Inferior parietal cortex (tissue), 1 donor: ENCODE measurements at regions not wholly inside any gene's neighbourhood (a gene's known extent, or its start where the extent isn't known, plus 50 kb on each side); places are given as distances from the start of the nearest gene placed in this dataset.

Source experiments
- DNase-seq: peaks from one replicate; pipeline ENCODE4 v3.0.0-alpha.2; 2016; ENCODE audit errors: extremely low spot score

- no peak for DNase-seq
Measured at GRCh38 chr20:52736507-52736906, 235.7 kb upstream of the TSHZ2 start.

- DNase-seq = no peak
Measured at GRCh38 chr20:52731093-52731492, 241.1 kb upstream of the TSHZ2 start.

GRCh38 chr20:52727740-52728456 is 244.3 kb upstream of the TSHZ2 start:
- no peak for DNase-seq

- no peak for DNase-seq
Measured at GRCh38 chr20:52724541-52724940, 247.6 kb upstream of the TSHZ2 start.

GRCh38 chr20:52722926-52723688 is 249.1 kb upstream of the TSHZ2 start:
- DNase-seq = no peak

- DNase-seq = no peak
Measured at GRCh38 chr20:52708137-52708536, 264.0 kb upstream of the TSHZ2 start.

GRCh38 chr20:52704553-52704952 is 267.6 kb upstream of the TSHZ2 start:
- DNase-seq = no peak

- no peak for DNase-seq
Measured at GRCh38 chr20:52688345-52688744, 283.8 kb upstream of the TSHZ2 start.

GRCh38 chr20:52684905-52685304 is 287.3 kb upstream of the TSHZ2 start:
- DNase-seq = no peak

GRCh38 chr20:52684176-52684575 is 288.0 kb upstream of the TSHZ2 start:
- peak; percentile 9 for DNase-seq

- DNase-seq = no peak
Measured at GRCh38 chr20:52683761-52684160, 288.4 kb upstream of the TSHZ2 start.

- DNase-seq = no peak
Measured at GRCh38 chr20:52682237-52682636, 289.9 kb upstream of the TSHZ2 start.

- DNase-seq = no peak
Measured at GRCh38 chr20:52681288-52681687, 290.9 kb upstream of the TSHZ2 start.

GRCh38 chr20:52677216-52677615 is 294.9 kb upstream of the TSHZ2 start:
- peak; percentile 32 for DNase-seq

- DNase-seq = no peak
Measured at GRCh38 chr20:52676283-52676995, 295.7 kb upstream of the TSHZ2 start.

GRCh38 chr20:52675375-52675774 is 296.8 kb upstream of the TSHZ2 start:
- DNase-seq = no peak

- no peak for DNase-seq
Measured at GRCh38 chr20:52668626-52669025, 303.5 kb upstream of the TSHZ2 start.

- no peak for DNase-seq
Measured at GRCh38 chr20:52667358-52667757, 304.8 kb upstream of the TSHZ2 start.

- DNase-seq = no peak
Measured at GRCh38 chr20:52665441-52665840, 306.7 kb upstream of the TSHZ2 start.

- no peak for DNase-seq
Measured at GRCh38 chr20:52655395-52655794, 316.8 kb upstream of the TSHZ2 start.

- no peak for DNase-seq
Measured at GRCh38 chr20:52654567-52654966, 317.6 kb upstream of the TSHZ2 start.

GRCh38 chr20:52652271-52652670 is 319.9 kb upstream of the TSHZ2 start:
- no peak for DNase-seq

GRCh38 chr20:52649727-52650126 is 322.4 kb upstream of the TSHZ2 start:
- DNase-seq = no peak
